ENCODE measurements at regions not wholly inside any gene's neighbourhood (a gene's known extent, or its start where the extent isn't known, plus 50 kb on each side); places are given as distances from the start of the nearest gene placed in this dataset.

- FAIRE-seq (no peak), DNase-seq (no peak)
- intact Hi-C loops (cut with DNase I) = no loop called here
- H3K36me3 ChIP-seq (ENCODE audit: control insufficient read depth in 2 of 3, insufficient read depth in 3 of 3, low read length in 3 of 3) = peaks cover 0 to 2% (median 0%) of the 10 kb centered on the region in 3 donors
- TF ChIP-seq, protein P1, sequence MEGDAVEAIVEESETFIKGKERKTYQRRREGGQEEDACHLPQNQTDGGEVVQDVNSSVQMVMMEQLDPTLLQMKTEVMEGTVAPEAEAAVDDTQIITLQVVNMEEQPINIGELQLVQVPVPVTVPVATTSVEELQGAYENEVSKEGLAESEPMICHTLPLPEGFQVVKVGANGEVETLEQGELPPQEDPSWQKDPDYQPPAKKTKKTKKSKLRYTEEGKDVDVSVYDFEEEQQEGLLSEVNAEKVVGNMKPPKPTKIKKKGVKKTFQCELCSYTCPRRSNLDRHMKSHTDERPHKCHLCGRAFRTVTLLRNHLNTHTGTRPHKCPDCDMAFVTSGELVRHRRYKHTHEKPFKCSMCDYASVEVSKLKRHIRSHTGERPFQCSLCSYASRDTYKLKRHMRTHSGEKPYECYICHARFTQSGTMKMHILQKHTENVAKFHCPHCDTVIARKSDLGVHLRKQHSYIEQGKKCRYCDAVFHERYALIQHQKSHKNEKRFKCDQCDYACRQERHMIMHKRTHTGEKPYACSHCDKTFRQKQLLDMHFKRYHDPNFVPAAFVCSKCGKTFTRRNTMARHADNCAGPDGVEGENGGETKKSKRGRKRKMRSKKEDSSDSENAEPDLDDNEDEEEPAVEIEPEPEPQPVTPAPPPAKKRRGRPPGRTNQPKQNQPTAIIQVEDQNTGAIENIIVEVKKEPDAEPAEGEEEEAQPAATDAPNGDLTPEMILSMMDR (IDR thresholded peaks at IDR 0.05; ENCODE audit: borderline replicate concordance, extremely low read depth, insufficient read depth) = no peak
- no peaks in the 10 kb centered on the region for H3K4me1 ChIP-seq (ENCODE audit: control insufficient read depth in 2 of 3, insufficient read depth in 2 of 3, low read depth in 1 of 3, low read length in 3 of 3)
- no peak overlapping the region for H3K4me3 ChIP-seq (ENCODE audit: low read length in 3 of 3)
- H3K27me3 ChIP-seq (ENCODE audit: control insufficient read depth, insufficient read depth, low read length) = no peaks in the 10 kb centered on the region
- no peaks in the 10 kb centered on the region for H3K9me3 ChIP-seq (ENCODE audit: control insufficient read depth in 2 of 3, insufficient read depth in 1 of 3, low read length in 3 of 3)
- H3K9ac ChIP-seq (ENCODE audit: low read length in 3 of 3) = no peak overlapping the region
- H3K27ac ChIP-seq (ENCODE audit: low read depth in 2 of 2, low read length in 2 of 2) = no peak overlapping the region
These were observed 178.0 kb downstream of the ZC3H11B start for GRCh38 chr1:219434923-219435297.

- intact Hi-C loops (cut with DNase I) = no loop called here
- Histone ChIP-seq H3K27me3 (ENCODE audit: control insufficient read depth, insufficient read depth, low read length) (no peaks in the 10 kb centered on the region), H3K4me3 (ENCODE audit: low read length in 3 of 3) (no peak overlapping the region), H3K9me3 (ENCODE audit: control insufficient read depth in 2 of 3, insufficient read depth in 1 of 3, low read length in 3 of 3) (no peaks in the 10 kb centered on the region), H3K4me1 (ENCODE audit: control insufficient read depth in 2 of 3, insufficient read depth in 2 of 3, low read depth in 1 of 3, low read length in 3 of 3) (no peaks in the 10 kb centered on the region), H3K9ac (ENCODE audit: low read length in 3 of 3) (no peak overlapping the region), H3K36me3 (ENCODE audit: control insufficient read depth in 2 of 3, insufficient read depth in 3 of 3, low read length in 3 of 3) (peaks cover 0 to 2% (median 0%) of the 10 kb centered on the region in 3 donors), H3K27ac (ENCODE audit: low read depth in 2 of 2, low read length in 2 of 2) (no peak overlapping the region)
- FAIRE-seq (no peak), DNase-seq (no peak)
- TF ChIP-seq, protein P1 (IDR thresholded peaks at IDR 0.05; ENCODE audit: borderline replicate concordance, extremely low read depth, insufficient read depth) = no peak
These were observed 178.5 kb downstream of the ZC3H11B start for GRCh38 chr1:219434285-219434922.

DNA sequence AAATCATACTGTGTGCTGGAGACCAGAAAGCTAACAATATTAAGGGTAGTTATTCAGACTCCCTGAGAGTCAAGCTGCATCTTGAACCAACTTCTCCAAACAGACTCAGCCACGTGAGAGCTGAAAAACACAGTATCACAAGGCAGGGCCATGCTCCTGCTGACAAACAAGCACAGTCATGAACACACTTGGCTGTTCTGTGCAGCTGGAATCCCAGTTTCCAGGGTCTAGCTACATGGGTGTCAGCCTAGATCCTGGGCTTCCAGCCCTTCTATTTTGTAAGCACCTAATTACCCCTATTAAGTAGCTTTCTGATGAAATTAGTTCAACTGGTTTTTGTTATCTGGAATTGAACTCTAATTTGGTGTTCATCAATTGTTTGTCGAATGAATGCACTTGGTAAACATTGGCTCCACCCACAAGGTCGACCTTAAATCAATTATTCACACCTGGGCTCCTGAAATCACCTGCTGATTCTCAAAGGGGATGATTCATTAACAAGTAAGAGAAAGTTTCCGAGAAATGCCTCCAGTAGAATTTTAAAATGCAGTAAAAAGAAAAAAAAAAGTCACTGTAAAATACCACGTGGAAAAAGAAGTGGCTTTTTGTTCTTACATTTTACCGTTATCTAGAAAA lies 179.3 kb downstream of the ZC3H11B start:
- H3K36me3 ChIP-seq (ENCODE audit: control insufficient read depth in 2 of 3, insufficient read depth in 3 of 3, low read length in 3 of 3) = peaks cover 0 to 2% (median 0%) of the 10 kb centered on the region in 3 donors
- H3K9ac ChIP-seq (ENCODE audit: low read length in 3 of 3) = no peak overlapping the region
- H3K27ac ChIP-seq (ENCODE audit: low read depth in 2 of 2, low read length in 2 of 2) = no peak overlapping the region
- TF ChIP-seq, protein P1 (IDR thresholded peaks at IDR 0.05; ENCODE audit: borderline replicate concordance, extremely low read depth, insufficient read depth) = no peak
- no peaks in the 10 kb centered on the region for H3K4me1 ChIP-seq (ENCODE audit: control insufficient read depth in 2 of 3, insufficient read depth in 2 of 3, low read depth in 1 of 3, low read length in 3 of 3)
- DNase-seq = no peak
- intact Hi-C loops (cut with DNase I) = no loop called here
- no peak overlapping the region for H3K4me3 ChIP-seq (ENCODE audit: low read length in 3 of 3)
- H3K9me3 ChIP-seq (ENCODE audit: control insufficient read depth in 2 of 3, insufficient read depth in 1 of 3, low read length in 3 of 3) = no peaks in the 10 kb centered on the region
- FAIRE-seq = no peak
- no peaks in the 10 kb centered on the region for H3K27me3 ChIP-seq (ENCODE audit: control insufficient read depth, insufficient read depth, low read length)

Data from kidney (tissue), 13 donors.